ENCODE measurements at regions not wholly inside any gene's neighbourhood (a gene's known extent, or its start where the extent isn't known, plus 50 kb on each side); places are given as distances from the start of the nearest gene placed in this dataset.

DNA sequence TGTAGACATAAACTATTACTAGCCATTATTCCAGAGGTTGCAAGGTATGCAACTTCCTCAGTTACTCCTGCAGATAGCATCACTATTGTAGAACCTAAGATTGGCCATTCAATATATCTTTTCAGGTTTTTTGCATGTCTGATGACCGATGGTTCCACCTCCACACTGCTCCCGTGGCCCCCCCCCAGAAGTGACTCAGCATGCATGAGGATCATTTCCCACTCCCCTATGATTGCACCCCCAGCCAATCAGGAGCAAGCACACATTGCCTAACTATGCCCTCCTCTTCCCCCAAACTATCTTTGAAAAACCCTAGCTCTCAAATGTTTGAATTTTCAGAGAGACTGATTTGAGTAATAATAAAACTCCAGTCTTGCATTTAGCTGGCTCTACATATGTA is 601.4 kb upstream of the TLE4 start:
- CTCF ChIA-PET: no interaction called here
- H3K36me3 Mint-ChIP-seq (ENCODE audit: insufficient read depth, unreplicated experiment): no peaks in the 10 kb centered on the region
- H3K9me3 Mint-ChIP-seq (ENCODE audit: low read depth, unreplicated experiment): peaks cover 5% of the 10 kb centered on the region
- H3K4me3 Mint-ChIP-seq (ENCODE audit: low read depth, unreplicated experiment): no peak overlapping the region
- TF ChIP-seq, protein P1, sequence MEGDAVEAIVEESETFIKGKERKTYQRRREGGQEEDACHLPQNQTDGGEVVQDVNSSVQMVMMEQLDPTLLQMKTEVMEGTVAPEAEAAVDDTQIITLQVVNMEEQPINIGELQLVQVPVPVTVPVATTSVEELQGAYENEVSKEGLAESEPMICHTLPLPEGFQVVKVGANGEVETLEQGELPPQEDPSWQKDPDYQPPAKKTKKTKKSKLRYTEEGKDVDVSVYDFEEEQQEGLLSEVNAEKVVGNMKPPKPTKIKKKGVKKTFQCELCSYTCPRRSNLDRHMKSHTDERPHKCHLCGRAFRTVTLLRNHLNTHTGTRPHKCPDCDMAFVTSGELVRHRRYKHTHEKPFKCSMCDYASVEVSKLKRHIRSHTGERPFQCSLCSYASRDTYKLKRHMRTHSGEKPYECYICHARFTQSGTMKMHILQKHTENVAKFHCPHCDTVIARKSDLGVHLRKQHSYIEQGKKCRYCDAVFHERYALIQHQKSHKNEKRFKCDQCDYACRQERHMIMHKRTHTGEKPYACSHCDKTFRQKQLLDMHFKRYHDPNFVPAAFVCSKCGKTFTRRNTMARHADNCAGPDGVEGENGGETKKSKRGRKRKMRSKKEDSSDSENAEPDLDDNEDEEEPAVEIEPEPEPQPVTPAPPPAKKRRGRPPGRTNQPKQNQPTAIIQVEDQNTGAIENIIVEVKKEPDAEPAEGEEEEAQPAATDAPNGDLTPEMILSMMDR (IDR thresholded peaks at IDR 0.05; ENCODE audit: unreplicated experiment): no peak
- peaks cover 6% of the 10 kb centered on the region for H3K4me1 Mint-ChIP-seq (ENCODE audit: low read depth, unreplicated experiment)
- intact Hi-C loops (cut with micrococcal nuclease; ENCODE audit: unreplicated experiment): no loop called here
- DNase-seq: no peak
- H3K27me3 Mint-ChIP-seq (ENCODE audit: unreplicated experiment): no peaks in the 10 kb centered on the region
- H3K27ac Mint-ChIP-seq (ENCODE audit: unreplicated experiment): no peak overlapping the region
- BruUV-seq (replicated peaks): no TSS peak

DNA sequence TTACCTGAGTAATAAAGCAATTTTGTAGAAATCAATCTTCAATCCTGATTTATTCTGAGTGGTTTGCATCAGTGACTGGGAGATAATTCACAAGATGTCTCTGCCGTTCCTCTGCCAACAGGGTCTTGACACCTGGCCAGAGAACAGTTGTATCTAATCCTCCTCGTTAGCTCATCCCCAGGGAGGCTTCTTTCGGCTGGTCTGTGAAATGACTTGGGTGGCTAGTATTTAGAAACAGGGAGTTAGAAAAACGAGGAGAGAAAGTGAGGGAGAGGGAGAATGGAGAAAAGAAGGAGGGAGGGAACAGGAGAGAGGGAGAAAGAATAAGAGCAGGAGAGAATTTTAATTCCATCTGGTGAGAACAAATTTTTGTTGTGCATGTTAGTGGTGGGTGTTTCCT is 600.2 kb upstream of the TLE4 start:
- H3K4me3 Mint-ChIP-seq (ENCODE audit: low read depth, unreplicated experiment): no peak overlapping the region
- no peaks in the 10 kb centered on the region for H3K36me3 Mint-ChIP-seq (ENCODE audit: insufficient read depth, unreplicated experiment)
- no TSS peak for BruUV-seq (replicated peaks)
- peaks cover 6% of the 10 kb centered on the region for H3K4me1 Mint-ChIP-seq (ENCODE audit: low read depth, unreplicated experiment)
- CTCF ChIA-PET: no interaction called here
- no peak for DNase-seq
- peaks cover 3% of the 10 kb centered on the region for H3K9me3 Mint-ChIP-seq (ENCODE audit: low read depth, unreplicated experiment)
- H3K27ac Mint-ChIP-seq (ENCODE audit: unreplicated experiment): no peak overlapping the region
- TF ChIP-seq, protein P1 (IDR thresholded peaks at IDR 0.05; ENCODE audit: unreplicated experiment): no peak
- intact Hi-C loops (cut with micrococcal nuclease; ENCODE audit: unreplicated experiment): no loop called here
- no peaks in the 10 kb centered on the region for H3K27me3 Mint-ChIP-seq (ENCODE audit: unreplicated experiment)

DNA sequence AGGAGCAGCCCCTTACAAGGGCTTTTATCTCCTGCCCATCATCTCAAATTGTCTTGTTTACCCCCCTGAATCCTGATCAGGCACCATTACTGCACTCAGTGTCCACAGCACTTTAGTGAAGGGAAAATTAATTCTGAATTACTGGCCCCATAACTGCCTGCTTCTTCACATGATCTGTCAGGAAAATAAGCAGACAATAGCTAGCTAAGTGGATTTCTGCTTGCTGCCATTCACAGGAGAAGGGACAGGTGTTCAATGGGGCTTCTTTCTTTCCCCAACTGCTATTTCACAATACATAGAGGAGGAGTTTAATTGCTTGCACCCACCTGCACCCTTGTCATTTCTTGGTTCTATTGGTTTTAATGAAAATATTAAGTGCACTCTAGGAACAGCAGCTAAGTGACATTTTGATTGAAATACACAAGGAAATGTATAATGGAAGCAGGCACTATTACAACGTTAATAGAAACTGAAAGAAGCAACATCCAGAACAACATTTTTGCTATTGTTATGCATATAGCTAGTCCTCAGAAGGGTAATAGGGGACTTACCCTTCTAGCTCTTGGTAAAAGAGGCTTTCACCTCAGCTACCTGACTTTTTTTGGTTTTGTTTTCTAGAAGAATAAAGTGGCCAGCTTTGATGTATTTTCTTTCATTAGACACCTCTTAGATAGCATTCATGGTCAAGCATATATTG is 599.3 kb upstream of the TLE4 start:
- H3K27me3 Mint-ChIP-seq (ENCODE audit: unreplicated experiment): no peaks in the 10 kb centered on the region
- BruUV-seq (replicated peaks): no TSS peak
- DNase-seq: no peak
- CTCF ChIA-PET: no interaction called here
- H3K36me3 Mint-ChIP-seq (ENCODE audit: insufficient read depth, unreplicated experiment): no peaks in the 10 kb centered on the region
- no peak overlapping the region for H3K4me3 Mint-ChIP-seq (ENCODE audit: low read depth, unreplicated experiment)
- H3K27ac Mint-ChIP-seq (ENCODE audit: unreplicated experiment): no peak overlapping the region
- peaks cover 6% of the 10 kb centered on the region for H3K4me1 Mint-ChIP-seq (ENCODE audit: low read depth, unreplicated experiment)
- H3K9me3 Mint-ChIP-seq (ENCODE audit: low read depth, unreplicated experiment): peaks cover 3% of the 10 kb centered on the region
- TF ChIP-seq, protein P1 (IDR thresholded peaks at IDR 0.05; ENCODE audit: unreplicated experiment): no peak
- intact Hi-C loops (cut with micrococcal nuclease; ENCODE audit: unreplicated experiment): no loop called here

DNA sequence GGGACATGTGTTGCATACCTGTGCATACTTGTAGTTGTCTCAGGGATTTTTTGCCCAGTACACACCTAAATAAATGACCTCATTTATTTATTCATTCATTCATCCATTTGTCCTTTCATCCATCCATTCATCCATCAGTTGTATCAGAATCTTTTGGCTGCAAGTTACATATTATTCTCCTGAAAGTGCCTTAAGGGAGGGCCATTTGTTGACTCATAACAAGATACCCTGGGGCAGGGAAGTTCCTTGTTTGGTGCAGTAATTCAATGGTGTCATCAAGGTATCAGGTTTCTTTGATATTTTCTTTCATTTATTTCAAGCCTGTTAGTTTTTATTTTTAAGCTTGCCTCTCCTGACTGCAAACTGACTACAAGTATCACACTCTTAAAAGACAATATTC is 597.9 kb upstream of the TLE4 start:
- Mint-ChIP-seq H3K9me3 (ENCODE audit: low read depth, unreplicated experiment) (peaks cover 3% of the 10 kb centered on the region), H3K4me1 (ENCODE audit: low read depth, unreplicated experiment) (no peaks in the 10 kb centered on the region), H3K36me3 (ENCODE audit: insufficient read depth, unreplicated experiment) (no peaks in the 10 kb centered on the region), H3K27ac (ENCODE audit: unreplicated experiment) (no peak overlapping the region), H3K27me3 (ENCODE audit: unreplicated experiment) (no peaks in the 10 kb centered on the region), H3K4me3 (ENCODE audit: low read depth, unreplicated experiment) (no peak overlapping the region)
- no TSS peak for BruUV-seq (replicated peaks)
- TF ChIP-seq, protein P1 (IDR thresholded peaks at IDR 0.05; ENCODE audit: unreplicated experiment): no peak
- CTCF ChIA-PET: no interaction called here
- DNase-seq: no peak
- intact Hi-C loops (cut with micrococcal nuclease; ENCODE audit: unreplicated experiment): no loop called here
